Esophagus muscularis mucosa (tissue), 4 donors: ENCODE measurements at regions not wholly inside any gene's neighbourhood (a gene's known extent, or its start where the extent isn't known, plus 50 kb on each side); places are given as distances from the start of the nearest gene placed in this dataset.

Experiments
- CTCF ChIP-seq, 3 experiments: fragments of 200-600 bp in 2 of 3; fragments of 450-650 bp in 1 of 3; sonication (generic) in 2 of 3; IDR thresholded peaks; one replicate each; pipeline ENCODE4 v1.5.1; 2017 to 2019; ENCODE audit warnings: antibody characterized with exemption in 3 of 3, mild to moderate bottlenecking in 2 of 3, moderate library complexity in 1 of 3
- EP300 ChIP-seq: sonication (generic); formaldehyde crosslinking; IDR thresholded peaks from one replicate; pipeline ENCODE4 v1.6.1; 2017; ENCODE audit warnings: antibody characterized with exemption
- POLR2A ChIP-seq: fragments of 450-650 bp; IDR thresholded peaks from one replicate; pipeline ENCODE4 v1.6.1; 2017; ENCODE audit warnings: antibody characterized with exemption, moderate library complexity, mild to moderate bottlenecking, low read depth
- POLR2AphosphoS5 ChIP-seq, 2 donors: sonication (generic); formaldehyde crosslinking; IDR thresholded peaks; one replicate each; pipeline ENCODE4 v1.6.1; 2017; ENCODE audit warnings: antibody characterized with exemption in 2 of 2

GRCh38 chr12:19605720-19606119 lies 166.4 kb downstream of the AEBP2 start:
- TF ChIP-seq CTCF (IDR thresholded peaks at IDR 0.05) (no peak), POLR2A (no peak), EP300 (no peak), POLR2AphosphoS5 (IDR thresholded peaks at IDR 0.05) (no peak)
